ENCODE measurements at regions not wholly inside any gene's neighbourhood (a gene's known extent, or its start where the extent isn't known, plus 50 kb on each side); places are given as distances from the start of the nearest gene placed in this dataset.

DNA sequence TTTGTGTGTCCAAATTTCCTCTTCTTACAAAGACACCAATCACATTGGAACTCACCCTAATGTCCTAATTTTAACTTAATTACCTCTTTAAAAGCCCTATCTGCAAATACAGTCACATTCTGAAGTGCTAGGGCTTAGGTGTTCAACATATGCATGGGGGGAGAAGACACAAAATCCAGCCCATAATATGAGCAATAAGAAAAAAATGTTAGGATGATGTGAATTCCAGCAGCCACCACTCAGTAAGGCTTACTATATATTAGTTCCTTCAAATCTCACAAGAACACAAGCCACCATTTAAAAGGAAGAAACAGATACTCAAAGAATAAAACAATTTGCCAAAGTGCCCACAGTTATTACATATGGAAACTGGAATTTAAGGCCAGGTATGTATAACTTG is 285.7 kb downstream of the EPHA4 start:
- TF ChIP-seq, protein P1, sequence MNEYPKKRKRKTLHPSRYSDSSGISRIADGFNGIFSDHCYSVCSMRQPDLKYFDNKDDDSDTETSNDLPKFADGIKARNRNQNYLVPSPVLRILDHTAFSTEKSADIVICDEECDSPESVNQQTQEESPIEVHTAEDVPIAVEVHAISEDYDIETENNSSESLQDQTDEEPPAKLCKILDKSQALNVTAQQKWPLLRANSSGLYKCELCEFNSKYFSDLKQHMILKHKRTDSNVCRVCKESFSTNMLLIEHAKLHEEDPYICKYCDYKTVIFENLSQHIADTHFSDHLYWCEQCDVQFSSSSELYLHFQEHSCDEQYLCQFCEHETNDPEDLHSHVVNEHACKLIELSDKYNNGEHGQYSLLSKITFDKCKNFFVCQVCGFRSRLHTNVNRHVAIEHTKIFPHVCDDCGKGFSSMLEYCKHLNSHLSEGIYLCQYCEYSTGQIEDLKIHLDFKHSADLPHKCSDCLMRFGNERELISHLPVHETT (CRISPR knock-in tag; conservative IDR thresholded peaks at IDR 0.05 in 1 of 2, IDR thresholded peaks at IDR 0.05 in 1 of 2): no peak
- TF ChIP-seq ZNF124 (CRISPR knock-in tag; IDR thresholded peaks at IDR 0.05) (no peak), ZBTB7A (IDR thresholded peaks at IDR 0.05; ENCODE audit: borderline replicate concordance, control insufficient read depth, low read depth, low read length) (no peak), SMARCE1 (IDR thresholded peaks at IDR 0.05) (no peak), ZNF121 (CRISPR knock-in tag; conservative IDR thresholded peaks at IDR 0.05) (no peak), ATF1 (CRISPR knock-in tag; IDR thresholded peaks at IDR 0.05) (no peak), ATF1 (tag; IDR thresholded peaks at IDR 0.05) (no peak), FOXA3 (CRISPR knock-in tag; conservative IDR thresholded peaks at IDR 0.05 in 1 of 2, IDR thresholded peaks at IDR 0.05 in 1 of 2) (no peak), CBFB (CRISPR knock-in tag; IDR thresholded peaks at IDR 0.05) (no peak)
- TF ChIP-seq, protein P2, sequence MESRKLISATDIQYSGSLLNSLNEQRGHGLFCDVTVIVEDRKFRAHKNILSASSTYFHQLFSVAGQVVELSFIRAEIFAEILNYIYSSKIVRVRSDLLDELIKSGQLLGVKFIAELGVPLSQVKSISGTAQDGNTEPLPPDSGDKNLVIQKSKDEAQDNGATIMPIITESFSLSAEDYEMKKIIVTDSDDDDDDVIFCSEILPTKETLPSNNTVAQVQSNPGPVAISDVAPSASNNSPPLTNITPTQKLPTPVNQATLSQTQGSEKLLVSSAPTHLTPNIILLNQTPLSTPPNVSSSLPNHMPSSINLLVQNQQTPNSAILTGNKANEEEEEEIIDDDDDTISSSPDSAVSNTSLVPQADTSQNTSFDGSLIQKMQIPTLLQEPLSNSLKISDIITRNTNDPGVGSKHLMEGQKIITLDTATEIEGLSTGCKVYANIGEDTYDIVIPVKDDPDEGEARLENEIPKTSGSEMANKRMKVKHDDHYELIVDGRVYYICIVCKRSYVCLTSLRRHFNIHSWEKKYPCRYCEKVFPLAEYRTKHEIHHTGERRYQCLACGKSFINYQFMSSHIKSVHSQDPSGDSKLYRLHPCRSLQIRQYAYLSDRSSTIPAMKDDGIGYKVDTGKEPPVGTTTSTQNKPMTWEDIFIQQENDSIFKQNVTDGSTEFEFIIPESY (CRISPR knock-in tag; IDR thresholded peaks at IDR 0.05): no peak
- TF ChIP-seq, protein P3, sequence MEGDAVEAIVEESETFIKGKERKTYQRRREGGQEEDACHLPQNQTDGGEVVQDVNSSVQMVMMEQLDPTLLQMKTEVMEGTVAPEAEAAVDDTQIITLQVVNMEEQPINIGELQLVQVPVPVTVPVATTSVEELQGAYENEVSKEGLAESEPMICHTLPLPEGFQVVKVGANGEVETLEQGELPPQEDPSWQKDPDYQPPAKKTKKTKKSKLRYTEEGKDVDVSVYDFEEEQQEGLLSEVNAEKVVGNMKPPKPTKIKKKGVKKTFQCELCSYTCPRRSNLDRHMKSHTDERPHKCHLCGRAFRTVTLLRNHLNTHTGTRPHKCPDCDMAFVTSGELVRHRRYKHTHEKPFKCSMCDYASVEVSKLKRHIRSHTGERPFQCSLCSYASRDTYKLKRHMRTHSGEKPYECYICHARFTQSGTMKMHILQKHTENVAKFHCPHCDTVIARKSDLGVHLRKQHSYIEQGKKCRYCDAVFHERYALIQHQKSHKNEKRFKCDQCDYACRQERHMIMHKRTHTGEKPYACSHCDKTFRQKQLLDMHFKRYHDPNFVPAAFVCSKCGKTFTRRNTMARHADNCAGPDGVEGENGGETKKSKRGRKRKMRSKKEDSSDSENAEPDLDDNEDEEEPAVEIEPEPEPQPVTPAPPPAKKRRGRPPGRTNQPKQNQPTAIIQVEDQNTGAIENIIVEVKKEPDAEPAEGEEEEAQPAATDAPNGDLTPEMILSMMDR (IDR thresholded peaks at IDR 0.05 in 2 of 3, conservative IDR thresholded peaks at IDR 0.05 in 1 of 3; ENCODE audit: insufficient read depth in 2 of 3, low read depth in 1 of 3, low read length in 3 of 3): no peak
- TF ChIP-seq, protein P4, sequence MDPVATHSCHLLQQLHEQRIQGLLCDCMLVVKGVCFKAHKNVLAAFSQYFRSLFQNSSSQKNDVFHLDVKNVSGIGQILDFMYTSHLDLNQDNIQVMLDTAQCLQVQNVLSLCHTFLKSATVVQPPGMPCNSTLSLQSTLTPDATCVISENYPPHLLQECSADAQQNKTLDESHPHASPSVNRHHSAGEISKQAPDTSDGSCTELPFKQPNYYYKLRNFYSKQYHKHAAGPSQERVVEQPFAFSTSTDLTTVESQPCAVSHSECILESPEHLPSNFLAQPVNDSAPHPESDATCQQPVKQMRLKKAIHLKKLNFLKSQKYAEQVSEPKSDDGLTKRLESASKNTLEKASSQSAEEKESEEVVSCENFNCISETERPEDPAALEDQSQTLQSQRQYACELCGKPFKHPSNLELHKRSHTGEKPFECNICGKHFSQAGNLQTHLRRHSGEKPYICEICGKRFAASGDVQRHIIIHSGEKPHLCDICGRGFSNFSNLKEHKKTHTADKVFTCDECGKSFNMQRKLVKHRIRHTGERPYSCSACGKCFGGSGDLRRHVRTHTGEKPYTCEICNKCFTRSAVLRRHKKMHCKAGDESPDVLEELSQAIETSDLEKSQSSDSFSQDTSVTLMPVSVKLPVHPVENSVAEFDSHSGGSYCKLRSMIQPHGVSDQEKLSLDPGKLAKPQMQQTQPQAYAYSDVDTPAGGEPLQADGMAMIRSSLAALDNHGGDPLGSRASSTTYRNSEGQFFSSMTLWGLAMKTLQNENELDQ (CRISPR knock-in tag; IDR thresholded peaks at IDR 0.05; ENCODE audit: borderline replicate concordance): no peak
- TF ChIP-seq, protein P5, sequence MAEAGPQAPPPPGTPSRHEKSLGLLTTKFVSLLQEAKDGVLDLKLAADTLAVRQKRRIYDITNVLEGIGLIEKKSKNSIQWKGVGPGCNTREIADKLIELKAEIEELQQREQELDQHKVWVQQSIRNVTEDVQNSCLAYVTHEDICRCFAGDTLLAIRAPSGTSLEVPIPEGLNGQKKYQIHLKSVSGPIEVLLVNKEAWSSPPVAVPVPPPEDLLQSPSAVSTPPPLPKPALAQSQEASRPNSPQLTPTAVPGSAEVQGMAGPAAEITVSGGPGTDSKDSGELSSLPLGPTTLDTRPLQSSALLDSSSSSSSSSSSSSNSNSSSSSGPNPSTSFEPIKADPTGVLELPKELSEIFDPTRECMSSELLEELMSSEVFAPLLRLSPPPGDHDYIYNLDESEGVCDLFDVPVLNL (CRISPR knock-in tag; IDR thresholded peaks at IDR 0.05; ENCODE audit: low read depth): no peak

All from K562 (cell line).